Skeletal muscle satellite cell (primary cell): ENCODE measurements at regions not wholly inside any gene's neighbourhood (a gene's known extent, or its start where the extent isn't known, plus 50 kb on each side); places are given as distances from the start of the nearest gene placed in this dataset.

Experiments
- H3K27me3 ChIP-seq: 2 replicates; pipeline ENCODE4 v1.7.0; 2013; ENCODE audit warnings: low read length; ENCODE audit not compliant: control insufficient read depth, insufficient read depth
- H3K36me3 ChIP-seq: 2 replicates; pipeline ENCODE4 v1.7.0; 2013; ENCODE audit warnings: mild to moderate bottlenecking, control low read depth, low read length; ENCODE audit not compliant: insufficient read depth
- H3K4me1 ChIP-seq: 2 replicates; pipeline ENCODE4 v1.7.0; 2013; ENCODE audit warnings: low read length; ENCODE audit not compliant: control insufficient read depth, insufficient read depth
- H3K4me2 ChIP-seq: 2 replicates; pipeline ENCODE4 v1.7.0; 2013; ENCODE audit warnings: mild to moderate bottlenecking, low read length
- H3K4me3 ChIP-seq: 2 replicates; pipeline ENCODE4 v1.7.0; 2013; ENCODE audit warnings: low read length
- H3K9ac ChIP-seq: 2 replicates; pipeline ENCODE4 v1.7.0; 2013; ENCODE audit warnings: mild to moderate bottlenecking, low read depth, low read length, moderate library complexity
- H3K9me3 ChIP-seq: replicated peaks from 2 replicates; pipeline ENCODE4 v1.7.0; 2013; ENCODE audit warnings: mild to moderate bottlenecking, control low read depth, low read length

DNA sequence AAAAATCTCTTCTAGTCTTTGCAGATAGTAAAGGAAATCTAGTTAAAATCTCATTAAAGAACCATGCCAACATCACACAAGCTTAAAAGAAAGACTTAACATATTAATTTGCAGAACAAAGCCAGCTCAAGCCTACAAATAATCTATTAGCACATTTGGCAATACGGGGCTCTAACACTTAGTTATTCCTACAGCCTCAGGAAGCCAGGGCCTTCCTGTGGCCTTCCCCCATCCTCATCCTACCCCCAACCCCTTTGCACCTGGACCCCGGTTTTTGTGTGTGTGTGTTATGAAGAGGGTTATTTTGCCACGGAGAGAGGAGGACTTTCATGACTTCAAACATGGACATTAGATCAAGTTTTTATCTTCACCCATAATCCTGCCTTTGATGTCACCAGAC lies 64.6 kb downstream of the FOXB2 start:
- H3K36me3 ChIP-seq = no peaks in the 10 kb centered on the region

GRCh38 chr9:77085416-77085815 lies 66.0 kb downstream of the FOXB2 start:
- H3K9me3 ChIP-seq = no peaks in the 10 kb centered on the region
- no peaks in the 10 kb centered on the region for H3K36me3 ChIP-seq
- no peak overlapping the region for H3K4me3 ChIP-seq
- H3K9ac ChIP-seq = no peak overlapping the region
- no peak overlapping the region for H3K4me2 ChIP-seq
- no peaks in the 10 kb centered on the region for H3K4me1 ChIP-seq
- peaks cover 40% of the 10 kb centered on the region for H3K27me3 ChIP-seq

More for the DNA sequence above, 64.6 kb downstream of the FOXB2 start:
- Histone ChIP-seq H3K27me3 (peaks cover 45% of the 10 kb centered on the region), H3K4me1 (no peaks in the 10 kb centered on the region), H3K4me3 (no peak overlapping the region), H3K4me2 (no peak overlapping the region), H3K9me3 (no peaks in the 10 kb centered on the region), H3K9ac (no peak overlapping the region)

DNA sequence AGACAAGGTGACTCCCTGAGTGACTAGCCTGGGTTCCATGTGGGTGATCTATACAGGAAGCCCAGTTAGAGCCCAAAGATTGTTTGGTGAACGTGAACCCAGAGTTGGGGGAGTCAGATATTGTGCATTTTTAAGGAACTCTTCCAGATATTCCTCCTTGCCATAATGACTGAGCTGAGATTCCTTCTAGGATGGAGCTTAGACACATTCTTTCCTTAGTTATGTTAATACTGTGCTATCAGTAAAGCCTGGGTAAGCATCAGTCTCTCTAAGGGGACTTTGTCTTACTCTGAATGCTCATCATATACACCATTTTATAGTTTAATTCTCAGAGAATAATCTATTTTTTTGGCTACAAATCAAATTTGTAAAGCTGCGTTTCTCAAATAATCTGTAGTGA lies 68.1 kb downstream of the FOXB2 start:
- Histone ChIP-seq H3K27me3 (peaks cover 40% of the 10 kb centered on the region), H3K4me3 (no peak overlapping the region), H3K36me3 (no peaks in the 10 kb centered on the region), H3K9ac (no peak overlapping the region), H3K9me3 (no peaks in the 10 kb centered on the region), H3K4me1 (no peaks in the 10 kb centered on the region), H3K4me2 (no peak overlapping the region)

DNA sequence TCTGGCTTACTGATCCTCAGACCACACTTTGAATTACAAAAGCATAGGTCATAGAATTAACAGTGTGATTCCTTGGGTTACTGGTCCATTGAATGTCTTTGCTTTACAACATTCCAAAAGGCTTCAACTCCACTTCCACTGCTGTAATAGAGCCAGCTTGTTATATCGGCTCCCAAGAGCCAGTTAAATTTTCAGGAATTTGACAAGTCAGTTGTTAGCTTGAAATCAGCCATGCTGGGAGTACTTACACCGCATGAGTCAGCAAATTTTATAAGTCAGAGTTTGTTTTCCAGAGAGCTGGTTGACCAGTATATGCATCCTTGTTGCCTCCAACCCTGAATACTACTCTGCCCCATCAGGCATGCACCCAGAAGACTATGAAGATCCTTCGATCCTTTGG lies 73.1 kb downstream of the FOXB2 start:
- Histone ChIP-seq H3K36me3 (no peaks in the 10 kb centered on the region), H3K4me3 (no peak overlapping the region), H3K27me3 (peaks cover 4% of the 10 kb centered on the region), H3K4me1 (peaks cover 2% of the 10 kb centered on the region), H3K4me2 (no peak overlapping the region), H3K9me3 (no peaks in the 10 kb centered on the region), H3K9ac (no peak overlapping the region)

DNA sequence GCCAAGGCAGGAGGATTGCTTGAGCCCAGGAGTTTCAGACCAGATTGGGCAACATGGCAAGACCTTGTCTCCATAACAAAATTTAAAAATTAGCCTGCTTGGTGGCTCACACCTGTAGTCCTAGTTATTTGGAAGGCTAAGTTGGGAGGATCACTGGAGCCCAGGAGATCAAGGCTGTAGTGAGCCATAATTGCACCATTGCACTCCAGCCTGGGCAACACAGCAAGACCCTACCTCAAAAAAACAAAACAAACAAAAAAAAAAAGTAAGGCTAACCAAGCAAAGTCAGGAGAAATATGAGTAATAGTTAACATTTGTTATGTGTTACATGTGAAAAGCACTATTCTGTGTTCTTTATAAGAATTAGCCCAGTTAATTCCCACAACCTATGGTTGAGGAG lies 74.7 kb downstream of the FOXB2 start:
- H3K4me1 ChIP-seq = peaks cover 2% of the 10 kb centered on the region
- H3K27me3 ChIP-seq = peaks cover 16% of the 10 kb centered on the region
- no peak overlapping the region for H3K9ac ChIP-seq
- H3K4me3 ChIP-seq = no peak overlapping the region
- no peaks in the 10 kb centered on the region for H3K9me3 ChIP-seq
- no peaks in the 10 kb centered on the region for H3K36me3 ChIP-seq
- no peak overlapping the region for H3K4me2 ChIP-seq

DNA sequence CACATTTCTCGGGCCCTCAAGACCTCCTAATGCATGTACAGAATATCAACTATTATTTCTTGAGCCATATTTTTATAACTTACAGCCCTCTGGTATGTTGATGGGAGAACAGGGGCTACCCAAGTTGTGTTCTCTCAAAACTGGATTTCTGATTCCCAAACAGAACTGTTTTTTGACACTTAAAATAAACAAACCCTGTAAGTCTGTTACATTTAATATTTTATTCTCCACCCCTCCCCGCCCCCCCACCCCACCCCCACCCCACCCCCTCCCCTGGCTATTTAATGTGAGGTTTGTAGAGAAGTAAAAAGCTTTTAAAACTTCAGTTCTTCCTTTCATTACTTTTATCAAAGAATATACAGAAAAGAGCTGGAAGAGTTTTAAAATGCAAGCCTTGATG lies 77.9 kb downstream of the FOXB2 start:
- Histone ChIP-seq H3K4me3 (no peak overlapping the region), H3K36me3 (no peaks in the 10 kb centered on the region)

GRCh38 chr9:77099388-77099787 lies 77.9 kb upstream of the VPS13A start:
- Histone ChIP-seq H3K4me2 (no peak overlapping the region), H3K27me3 (peaks cover 30% of the 10 kb centered on the region), H3K36me3 (no peaks in the 10 kb centered on the region), H3K9ac (no peak overlapping the region), H3K4me1 (no peaks in the 10 kb centered on the region), H3K9me3 (no peaks in the 10 kb centered on the region), H3K4me3 (no peak overlapping the region)

More for the DNA sequence above, 77.9 kb downstream of the FOXB2 start:
- Histone ChIP-seq H3K9me3 (no peaks in the 10 kb centered on the region), H3K27me3 (peaks cover 30% of the 10 kb centered on the region), H3K9ac (no peak overlapping the region), H3K4me2 (no peak overlapping the region), H3K4me1 (peaks cover 2% of the 10 kb centered on the region)

GRCh38 chr9:77111408-77111807 lies 65.9 kb upstream of the VPS13A start:
- H3K27me3 ChIP-seq = peaks cover 64% of the 10 kb centered on the region
- H3K9ac ChIP-seq = no peak overlapping the region
- no peaks in the 10 kb centered on the region for H3K4me1 ChIP-seq
- no peak overlapping the region for H3K4me2 ChIP-seq
- H3K9me3 ChIP-seq = no peaks in the 10 kb centered on the region
- H3K36me3 ChIP-seq = no peaks in the 10 kb centered on the region
- no peak overlapping the region for H3K4me3 ChIP-seq

GRCh38 chr9:77125665-77126064 lies 51.7 kb upstream of the VPS13A start:
- Histone ChIP-seq H3K27me3 (peaks cover 46% of the 10 kb centered on the region), H3K4me3 (no peak overlapping the region), H3K4me1 (no peaks in the 10 kb centered on the region), H3K9ac (no peak overlapping the region), H3K4me2 (no peak overlapping the region), H3K9me3 (no peaks in the 10 kb centered on the region), H3K36me3 (no peaks in the 10 kb centered on the region)

GRCh38 chr9:77127071-77127470 lies 50.3 kb upstream of the VPS13A start:
- Histone ChIP-seq H3K9me3 (no peaks in the 10 kb centered on the region), H3K36me3 (no peaks in the 10 kb centered on the region), H3K9ac (no peak overlapping the region), H3K4me3 (no peak overlapping the region), H3K4me2 (no peak overlapping the region), H3K27me3 (peaks cover 52% of the 10 kb centered on the region), H3K4me1 (no peaks in the 10 kb centered on the region)
